T-helper 2 cell treated with Interferon-gamma antibody and Interleukin-4, amounts not matched to agents 100 ng/mL and 5 ng/mL, for 36 hours (primary cell): ENCODE measurements at regions not wholly inside any gene's neighbourhood (a gene's known extent, or its start where the extent isn't known, plus 50 kb on each side); places are given as distances from the start of the nearest gene placed in this dataset.
"Not testable (repeated sequence)": the region's sequence is repeated elsewhere in the genome, so short reads cannot be mapped to it uniquely, and the experiment has no call there.

Experiments used
- intact Hi-C: fragments of 100-400 bp; cut with micrococcal nuclease; formaldehyde crosslinking; loops from one replicate; pipeline ENCODE4 v1.15.1; 2023

DNA sequence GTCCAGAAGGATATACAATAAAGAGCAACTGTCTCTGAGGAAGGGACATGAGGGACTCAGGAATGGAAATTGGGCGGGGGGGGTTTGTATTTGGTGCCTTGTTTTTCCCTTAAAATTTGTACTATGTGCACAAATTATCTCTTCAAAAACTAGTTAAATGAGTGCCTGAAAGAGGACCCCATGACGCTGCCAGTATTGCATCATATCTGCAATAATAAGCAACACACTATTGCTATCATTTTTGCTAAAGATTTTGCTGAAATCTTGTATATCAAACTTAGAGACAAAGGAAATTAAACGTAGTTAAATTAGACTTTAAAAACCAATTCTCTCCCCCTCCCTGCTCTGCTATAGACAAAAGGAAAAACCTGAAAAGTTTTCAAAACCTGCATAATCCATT is 89.7 kb upstream of the SLC30A5 start:
- intact Hi-C loops: no loop called here

DNA sequence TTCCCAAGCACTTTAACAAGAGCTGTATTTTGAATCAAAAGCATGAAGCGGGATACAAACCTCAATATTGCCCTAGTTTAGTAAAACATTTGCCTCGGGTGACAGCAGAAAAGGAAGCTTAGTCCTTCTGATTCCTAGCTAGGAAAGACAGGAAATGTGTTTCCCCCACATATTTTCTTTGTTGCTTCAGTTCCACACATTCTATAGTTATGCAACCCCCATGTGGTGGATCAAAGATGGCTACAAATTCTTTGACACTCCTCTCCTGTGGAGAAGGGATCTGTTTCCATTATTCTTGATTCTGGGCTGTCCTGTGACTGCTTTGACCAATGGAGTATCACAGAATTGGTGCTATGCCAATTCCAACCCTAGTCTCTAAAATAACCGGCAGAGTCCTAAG is 89.1 kb upstream of the SLC30A5 start:
- intact Hi-C loops: loop anchor here (5.0 kb wide), 1 partner anchor 112 kb away; no protein-coding TSS in a partner anchor

GRCh38 chr5:69006030-69006429 is 87.8 kb upstream of the SLC30A5 start:
- intact Hi-C loops: loop anchor here (5.0 kb wide), 1 partner anchor 114 kb away; no protein-coding TSS in a partner anchor

DNA sequence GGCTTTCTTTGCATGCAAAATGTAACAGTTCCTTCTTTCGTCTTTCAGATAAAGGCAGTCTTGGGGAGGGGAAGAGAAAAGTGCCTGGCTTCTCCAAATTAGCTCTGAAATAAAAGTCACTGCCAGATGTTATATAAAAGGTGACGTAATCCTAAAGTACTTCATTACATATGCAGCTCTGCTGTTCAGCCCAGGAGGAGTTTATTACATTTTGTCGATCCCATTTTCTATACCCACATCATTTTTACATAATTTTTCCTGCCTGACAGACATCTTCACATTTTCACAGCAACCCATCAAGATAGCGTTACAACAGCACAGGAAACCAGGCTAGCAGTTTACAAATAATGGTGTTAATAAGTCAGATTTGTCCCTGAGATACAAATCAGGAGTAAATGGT is 86.7 kb upstream of the SLC30A5 start:
- intact Hi-C loops: loop anchor here (1.0 to 5.0 kb wide), 2 partner anchors 115 to 721 kb away; no protein-coding TSS in a partner anchor

DNA sequence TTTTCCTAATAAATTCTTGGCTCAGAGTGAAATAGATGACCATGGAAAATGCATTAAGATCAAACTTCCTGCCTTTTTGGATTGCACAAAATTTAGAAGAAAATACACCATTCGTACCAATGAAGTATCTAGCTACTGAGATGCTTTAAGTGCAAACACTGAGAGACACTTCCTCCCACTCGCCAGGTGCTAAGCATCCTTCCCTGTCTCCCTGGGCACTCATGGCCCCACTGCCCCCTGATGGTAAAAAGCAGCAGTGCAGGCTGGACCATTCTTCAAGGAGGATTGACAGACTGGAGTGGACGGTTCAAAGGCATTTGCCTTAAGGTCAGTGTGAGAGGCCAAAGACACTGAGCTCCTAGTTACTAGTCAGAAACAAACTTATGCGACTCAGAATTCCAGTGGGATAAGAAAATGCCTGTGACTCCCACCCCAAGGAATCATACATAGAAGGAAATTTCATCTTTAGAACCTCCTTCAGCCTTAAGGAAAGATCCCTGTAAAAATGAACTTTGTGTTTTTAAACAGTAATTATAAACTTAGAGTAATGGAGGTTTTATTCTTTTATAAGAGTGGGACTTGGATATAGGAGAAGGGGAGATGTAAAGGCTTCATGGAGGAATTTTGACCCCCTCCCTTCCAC is 86.0 kb upstream of the SLC30A5 start:
- intact Hi-C loops: loop anchor here (1.0 to 5.0 kb wide), 2 partner anchors 116 to 722 kb away; no protein-coding TSS in a partner anchor

DNA sequence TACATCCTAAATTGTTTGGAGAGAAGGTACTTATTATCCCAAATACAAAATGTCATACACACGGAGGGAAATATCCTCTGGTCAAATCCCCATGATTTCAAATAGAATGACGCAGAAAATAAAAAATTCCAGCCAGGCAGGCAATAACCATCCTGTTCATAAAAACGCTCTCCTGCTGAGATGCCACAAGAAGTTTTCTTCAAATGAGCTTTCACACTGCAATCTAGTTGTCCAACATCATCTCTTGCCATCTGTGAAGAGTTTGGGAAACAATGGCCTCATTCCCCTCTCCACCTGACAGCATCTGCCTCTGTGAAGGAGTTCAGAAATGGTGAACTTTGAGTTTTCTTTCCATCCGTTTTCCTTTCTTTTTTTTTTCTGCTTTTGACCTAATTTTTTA is 83.3 kb upstream of the SLC30A5 start:
- intact Hi-C loops: no loop called here

DNA sequence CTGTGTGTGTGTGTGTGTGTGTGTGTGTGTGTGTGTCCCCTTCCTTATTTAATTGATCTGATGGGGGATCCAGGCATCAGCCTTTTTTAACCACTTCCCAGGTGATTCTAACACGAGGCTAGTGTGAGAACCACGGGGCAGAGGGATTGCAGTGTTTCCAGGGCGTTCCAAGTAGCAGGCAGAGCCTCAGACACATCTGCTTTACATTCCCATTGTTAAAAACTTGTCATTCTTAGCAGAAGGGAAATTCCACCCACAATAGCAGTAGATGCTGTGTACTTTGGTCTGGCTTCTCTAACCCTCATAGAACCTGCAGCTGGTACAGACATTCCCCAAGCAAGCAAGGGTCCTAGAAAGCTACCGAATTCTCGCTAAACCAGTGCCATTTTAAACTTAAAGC is 81.9 kb upstream of the SLC30A5 start:
- intact Hi-C loops: no loop called here

DNA sequence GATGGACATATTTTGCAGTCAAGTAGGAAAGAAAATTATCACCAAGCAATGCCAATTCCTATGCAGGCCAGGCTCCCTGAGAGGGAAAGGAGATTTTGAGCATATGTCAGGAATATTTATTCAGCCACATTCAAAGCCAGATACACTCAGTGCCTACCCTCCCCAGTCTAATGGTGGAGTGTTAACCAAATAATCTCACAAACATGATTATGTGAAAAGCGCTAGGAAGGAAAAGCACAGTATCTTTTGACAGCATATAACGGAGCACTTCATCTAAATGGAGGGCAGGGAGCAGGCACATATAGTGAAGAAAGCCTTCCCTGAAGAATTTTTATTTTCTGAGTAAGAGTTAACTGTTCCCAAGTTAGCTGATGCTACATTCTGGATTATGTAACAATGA is 80.3 kb upstream of the SLC30A5 start:
- intact Hi-C loops: no loop called here

- intact Hi-C loops: not testable (repeated sequence)
Observed at GRCh38 chr5:69014007-69014406, 79.8 kb upstream of the SLC30A5 start.

DNA sequence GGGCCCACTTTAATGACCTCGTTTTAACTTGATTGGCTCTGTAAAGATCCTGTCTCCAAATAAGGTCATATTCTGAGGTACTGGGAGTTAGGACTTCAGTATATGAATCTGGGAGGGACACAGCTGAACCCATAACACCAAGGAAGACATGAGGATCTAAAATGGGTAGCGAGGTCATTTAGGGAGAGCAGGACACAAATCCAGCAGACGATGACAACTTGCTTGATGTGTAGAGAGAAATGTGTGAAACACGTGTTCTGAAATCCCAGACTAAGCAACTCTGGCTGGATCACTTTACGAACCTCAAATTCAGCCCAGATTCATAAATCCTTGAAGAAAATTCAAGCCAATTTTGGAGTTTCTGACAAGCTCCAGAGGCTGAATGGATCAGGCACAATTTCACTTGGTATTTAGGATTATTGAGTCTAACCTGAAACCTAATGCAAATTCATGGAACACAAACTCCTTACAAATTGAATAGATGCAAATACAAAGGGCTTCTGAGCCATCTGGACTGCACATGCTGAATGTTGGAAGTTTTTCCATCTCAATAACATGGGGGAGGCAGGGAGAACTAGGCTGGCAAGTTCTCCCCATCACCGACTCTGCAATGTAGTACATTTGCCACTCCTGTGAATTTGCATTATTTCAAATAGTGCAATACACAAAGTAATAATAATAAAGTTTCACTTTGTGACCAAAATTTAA is 74.0 kb upstream of the SLC30A5 start:
- intact Hi-C loops: no loop called here

GRCh38 chr5:69024241-69024651 is 69.6 kb upstream of the SLC30A5 start:
- intact Hi-C loops: no loop called here

DNA sequence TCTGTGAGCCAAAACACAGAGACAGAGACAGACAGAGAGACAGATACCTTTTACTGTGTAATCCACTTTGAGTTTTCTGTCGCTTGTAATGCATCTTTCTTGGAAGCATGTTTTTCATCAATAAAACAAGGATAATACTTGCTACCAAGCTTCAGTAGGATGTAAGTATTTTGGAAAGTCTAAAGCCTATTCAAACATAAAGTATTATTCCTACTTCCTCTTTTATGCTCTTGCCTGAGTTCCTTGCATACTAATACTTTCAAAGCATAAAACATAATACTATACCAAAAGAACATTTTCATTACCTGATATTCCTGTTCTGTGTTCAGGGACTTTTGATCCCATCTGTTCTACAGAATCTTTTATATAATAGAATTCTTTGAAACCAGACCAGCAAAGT is 64.5 kb upstream of the SLC30A5 start:
- intact Hi-C loops: no loop called here

DNA sequence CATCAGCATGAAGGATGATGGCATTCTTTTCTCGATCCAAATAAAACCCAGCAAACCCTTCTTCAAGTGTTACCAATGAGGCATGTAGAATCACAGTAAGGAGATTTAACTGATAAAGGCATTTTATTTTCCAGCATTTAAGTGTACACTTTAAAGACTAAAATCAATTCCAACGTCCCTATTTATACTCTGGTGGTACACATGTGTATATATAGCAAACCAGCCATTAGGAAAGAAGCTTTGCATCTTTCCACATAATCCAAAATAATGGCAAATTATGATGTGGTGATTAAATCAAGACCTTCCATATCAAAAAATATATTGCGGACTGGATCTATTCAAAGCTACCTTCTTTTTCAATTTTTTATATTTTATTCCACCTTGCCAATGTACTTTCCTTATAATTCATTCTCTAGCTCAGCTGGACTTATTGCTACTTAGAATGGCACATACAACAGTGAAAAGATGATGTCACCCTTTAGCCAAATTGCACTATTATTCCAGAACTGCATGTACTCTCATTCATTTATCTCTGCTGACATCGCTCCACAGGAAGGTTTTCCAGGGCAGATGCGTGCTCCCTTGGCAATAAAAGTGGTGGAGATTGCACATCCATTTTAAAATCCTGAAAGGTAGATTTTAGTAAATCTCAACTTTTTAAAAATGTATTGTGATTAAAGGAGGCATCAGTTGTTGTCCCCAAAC is 63.3 kb upstream of the SLC30A5 start:
- intact Hi-C loops: no loop called here

GRCh38 chr5:69032009-69032408 is 61.8 kb upstream of the SLC30A5 start:
- intact Hi-C loops: no loop called here

GRCh38 chr5:69033690-69034089 is 60.1 kb upstream of the SLC30A5 start:
- intact Hi-C loops: no loop called here

GRCh38 chr5:69034898-69035297 is 58.9 kb upstream of the SLC30A5 start:
- intact Hi-C loops: no loop called here

- intact Hi-C loops: no loop called here
Observed at GRCh38 chr5:69035665-69036064, 58.1 kb upstream of the SLC30A5 start.

GRCh38 chr5:69038539-69038938 is 55.3 kb upstream of the SLC30A5 start:
- intact Hi-C loops: no loop called here

DNA sequence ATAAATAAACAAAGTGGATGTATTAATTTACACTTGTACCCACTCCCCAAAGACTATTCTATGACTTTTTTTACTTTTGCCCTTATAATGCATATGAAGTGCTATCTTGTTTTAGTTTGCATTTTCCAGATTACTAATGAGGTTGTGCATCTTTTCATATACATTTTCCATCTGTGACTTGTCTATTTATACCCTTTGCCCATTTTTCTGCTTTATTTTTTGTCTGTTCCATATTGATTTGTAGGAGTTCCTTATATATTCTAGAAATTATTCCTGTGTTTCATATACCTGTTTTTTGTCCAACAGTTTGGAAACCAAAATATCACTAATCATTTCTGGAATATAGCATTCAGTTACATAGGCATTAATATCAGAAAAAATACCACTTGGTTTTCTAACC is 54.0 kb upstream of the SLC30A5 start:
- intact Hi-C loops: no loop called here

DNA sequence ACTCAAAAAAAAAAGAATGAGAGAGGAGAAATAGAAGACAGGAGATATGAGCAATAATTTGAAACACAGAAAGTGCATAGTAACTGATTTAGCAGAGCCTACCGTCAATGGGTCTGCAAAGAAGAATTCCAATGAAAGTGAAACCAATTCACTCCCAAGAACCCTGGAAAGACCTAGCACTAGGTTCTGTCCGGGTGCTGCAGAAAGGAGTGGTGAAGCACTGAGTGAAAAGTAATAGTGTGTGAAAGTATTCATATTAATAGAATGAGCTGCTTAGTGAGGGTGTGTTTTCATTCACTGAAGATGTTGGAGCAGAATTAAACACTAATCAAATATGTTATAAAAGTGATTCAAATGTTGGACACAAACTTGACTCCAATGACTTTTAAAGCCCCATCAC is 51.3 kb upstream of the SLC30A5 start:
- intact Hi-C loops: loop anchor here (1.0 to 2.0 kb wide), 2 partner anchors 124 to 292 kb away; partner anchors contain the start of gene CCNB1

DNA sequence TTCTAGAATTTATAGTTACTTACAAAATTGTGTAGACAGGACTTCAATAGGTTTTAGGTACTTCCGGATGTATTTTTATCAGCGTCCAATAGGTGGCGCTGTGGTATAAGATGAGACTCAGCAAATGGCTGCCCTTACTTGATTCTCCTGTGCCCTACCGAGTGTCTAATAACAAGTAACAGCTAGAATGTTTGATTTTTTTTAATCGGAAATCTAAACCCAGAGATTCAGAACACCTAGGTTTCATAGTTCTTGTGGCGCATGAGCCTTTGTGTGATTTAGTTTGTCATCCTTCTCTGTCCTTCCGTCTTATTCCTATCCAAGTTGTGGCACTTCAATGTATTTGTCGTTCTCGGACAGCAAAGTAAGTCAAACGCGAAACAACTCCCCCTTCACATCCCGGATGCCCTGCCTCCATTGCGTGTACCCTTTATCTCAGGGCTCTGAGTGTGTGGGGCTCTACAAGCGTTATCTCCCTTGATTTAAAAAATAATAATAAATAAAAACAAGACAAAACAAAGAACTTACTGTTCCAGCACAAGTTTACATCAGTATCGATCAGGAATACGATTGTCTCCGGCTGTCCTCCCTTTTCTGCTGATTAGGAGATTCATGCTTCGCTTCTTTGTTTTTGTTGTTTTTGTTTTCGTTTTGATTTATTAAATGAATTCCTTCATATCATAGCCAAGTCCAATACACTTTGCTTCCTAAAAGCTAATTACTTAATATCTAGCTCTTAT is 50.7 kb upstream of the SLC30A5 start:
- intact Hi-C loops: loop anchor here (1.0 to 2.0 kb wide), 3 partner anchors 50 to 291 kb away; partner anchors contain the start of gene CCNB1
